ENCODE measurements at regions not wholly inside any gene's neighbourhood (a gene's known extent, or its start where the extent isn't known, plus 50 kb on each side); places are given as distances from the start of the nearest gene placed in this dataset.

- Mint-ChIP-seq H3K9me3 (ENCODE audit: unreplicated experiment) (no peaks in the 10 kb centered on the region), H3K4me1 (ENCODE audit: low read depth, unreplicated experiment) (peaks cover 10% of the 10 kb centered on the region), H3K27me3 (ENCODE audit: low read depth, unreplicated experiment) (peaks cover 12% of the 10 kb centered on the region), H3K36me3 (ENCODE audit: low read depth, unreplicated experiment) (no peaks in the 10 kb centered on the region), H3K27ac (ENCODE audit: unreplicated experiment) (no peak overlapping the region), H3K4me3 (ENCODE audit: unreplicated experiment) (no peak overlapping the region)
- H3K9ac ChIP-seq (ENCODE audit: low read length), result no peak overlapping the region
- no peak overlapping the region for H3K4me3 ChIP-seq (ENCODE audit: insufficient read depth, low read depth, low read length)
- no peaks in the 10 kb centered on the region for H3K79me2 ChIP-seq (ENCODE audit: insufficient read depth, low read length)
- no peak overlapping the region for H2AFZ ChIP-seq (ENCODE audit: low read depth, low read length)
- no peaks in the 10 kb centered on the region for H3K36me3 ChIP-seq (ENCODE audit: insufficient read depth, low read length)
- H3K27ac ChIP-seq (ENCODE audit: low read depth, low read length), result no peak overlapping the region
- no peaks in the 10 kb centered on the region for H3K4me1 ChIP-seq (ENCODE audit: insufficient read depth, low read length)
- TF ChIP-seq EZH2 (IDR thresholded peaks at IDR 0.05; ENCODE audit: insufficient read depth, low read length) (no peak), CTCF (IDR thresholded peaks at IDR 0.05; ENCODE audit: insufficient read depth, low read depth, low read length) (no peak)
- H3K27me3 ChIP-seq (ENCODE audit: insufficient read depth, low read length), result no peaks in the 10 kb centered on the region
- DNase-seq (ENCODE audit: low read depth) (no peak), FAIRE-seq (no peak)
- H3K9me3 ChIP-seq (ENCODE audit: insufficient read depth, low read depth, low read length), result no peaks in the 10 kb centered on the region
- no peaks in the 10 kb centered on the region for H4K20me1 ChIP-seq (ENCODE audit: insufficient read depth, low read length)
- no peak overlapping the region for H3K4me2 ChIP-seq (ENCODE audit: low read length)
Measured at GRCh38 chr3:30986551-30986950, 92.1 kb upstream of the GADL1 start.

- Histone ChIP-seq H3K4me1 (ENCODE audit: insufficient read depth, low read length) (no peaks in the 10 kb centered on the region), H3K36me3 (ENCODE audit: insufficient read depth, low read length) (no peaks in the 10 kb centered on the region), H3K27me3 (ENCODE audit: insufficient read depth, low read length) (no peaks in the 10 kb centered on the region), H3K4me2 (ENCODE audit: low read length) (no peak overlapping the region), H3K4me3 (ENCODE audit: insufficient read depth, low read depth, low read length) (no peak overlapping the region), H3K79me2 (ENCODE audit: insufficient read depth, low read length) (no peaks in the 10 kb centered on the region), H3K9ac (ENCODE audit: low read length) (no peak overlapping the region), H2AFZ (ENCODE audit: low read depth, low read length) (no peak overlapping the region), H3K27ac (ENCODE audit: low read depth, low read length) (no peak overlapping the region), H4K20me1 (ENCODE audit: insufficient read depth, low read length) (no peaks in the 10 kb centered on the region), H3K9me3 (ENCODE audit: insufficient read depth, low read depth, low read length) (no peaks in the 10 kb centered on the region)
- peaks cover 10% of the 10 kb centered on the region for H3K4me1 Mint-ChIP-seq (ENCODE audit: low read depth, unreplicated experiment)
- H3K27ac Mint-ChIP-seq (ENCODE audit: unreplicated experiment), result no peak overlapping the region
- no peaks in the 10 kb centered on the region for H3K9me3 Mint-ChIP-seq (ENCODE audit: unreplicated experiment)
- no peaks in the 10 kb centered on the region for H3K36me3 Mint-ChIP-seq (ENCODE audit: low read depth, unreplicated experiment)
- peaks cover 15% of the 10 kb centered on the region for H3K27me3 Mint-ChIP-seq (ENCODE audit: low read depth, unreplicated experiment)
- no peak for FAIRE-seq
- DNase-seq (ENCODE audit: low read depth), result peak; percentile 32
- no peak for TF ChIP-seq EZH2 (IDR thresholded peaks at IDR 0.05; ENCODE audit: insufficient read depth, low read length)
- TF ChIP-seq CTCF (IDR thresholded peaks at IDR 0.05; ENCODE audit: insufficient read depth, low read depth, low read length), result no peak
- H3K4me3 Mint-ChIP-seq (ENCODE audit: unreplicated experiment), result no peak overlapping the region
Measured at GRCh38 chr3:30988769-30989168, 94.3 kb upstream of the GADL1 start.

- H3K9me3 ChIP-seq (ENCODE audit: insufficient read depth, low read depth, low read length), result no peaks in the 10 kb centered on the region
- H3K4me1 ChIP-seq (ENCODE audit: insufficient read depth, low read length), result no peaks in the 10 kb centered on the region
- no peaks in the 10 kb centered on the region for H3K36me3 ChIP-seq (ENCODE audit: insufficient read depth, low read length)
- H3K4me3 ChIP-seq (ENCODE audit: insufficient read depth, low read depth, low read length), result no peak overlapping the region
- H3K4me2 ChIP-seq (ENCODE audit: low read length), result no peak overlapping the region
- no peaks in the 10 kb centered on the region for H3K36me3 Mint-ChIP-seq (ENCODE audit: low read depth, unreplicated experiment)
- no peak for FAIRE-seq
- H3K9ac ChIP-seq (ENCODE audit: low read length), result no peak overlapping the region
- no peak for TF ChIP-seq EZH2 (IDR thresholded peaks at IDR 0.05; ENCODE audit: insufficient read depth, low read length)
- no peak for TF ChIP-seq CTCF (IDR thresholded peaks at IDR 0.05; ENCODE audit: insufficient read depth, low read depth, low read length)
- no peak overlapping the region for H3K4me3 Mint-ChIP-seq (ENCODE audit: unreplicated experiment)
- no peak for DNase-seq (ENCODE audit: low read depth)
- no peak overlapping the region for H3K27ac ChIP-seq (ENCODE audit: low read depth, low read length)
- H3K4me1 Mint-ChIP-seq (ENCODE audit: low read depth, unreplicated experiment), result peaks cover 10% of the 10 kb centered on the region
- peaks cover 15% of the 10 kb centered on the region for H3K27me3 Mint-ChIP-seq (ENCODE audit: low read depth, unreplicated experiment)
- H3K79me2 ChIP-seq (ENCODE audit: insufficient read depth, low read length), result no peaks in the 10 kb centered on the region
- no peaks in the 10 kb centered on the region for H3K9me3 Mint-ChIP-seq (ENCODE audit: unreplicated experiment)
- H2AFZ ChIP-seq (ENCODE audit: low read depth, low read length), result no peak overlapping the region
- no peaks in the 10 kb centered on the region for H3K27me3 ChIP-seq (ENCODE audit: insufficient read depth, low read length)
- no peak overlapping the region for H3K27ac Mint-ChIP-seq (ENCODE audit: unreplicated experiment)
- no peaks in the 10 kb centered on the region for H4K20me1 ChIP-seq (ENCODE audit: insufficient read depth, low read length)
Measured at GRCh38 chr3:30989276-30990030, 95.0 kb upstream of the GADL1 start.
